ENCODE measurements at regions not wholly inside any gene's neighbourhood (a gene's known extent, or its start where the extent isn't known, plus 50 kb on each side); places are given as distances from the start of the nearest gene placed in this dataset.

DNA sequence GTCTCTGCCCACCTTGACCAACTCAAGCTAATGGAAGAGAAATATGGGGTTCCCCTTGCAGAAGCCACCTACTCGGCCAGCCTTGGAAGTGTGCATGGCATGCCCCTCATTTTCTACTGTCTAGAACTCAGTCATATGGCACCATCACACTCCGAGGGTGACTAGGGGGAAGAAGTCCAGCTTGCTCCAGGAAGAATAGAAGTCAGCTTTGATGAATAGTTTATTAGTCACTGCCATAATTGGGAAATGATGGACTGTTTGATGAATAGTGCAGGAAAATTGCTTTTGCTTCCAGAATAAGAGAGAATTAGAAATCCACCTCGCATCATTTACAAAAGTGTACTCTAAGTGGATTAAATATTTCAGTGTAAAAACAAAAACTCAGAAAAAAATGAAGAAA is 1030.6 kb downstream of the VRK1 start:
- DNase-seq (ENCODE audit: low spot score) (no peak), ATAC-seq (ENCODE audit: low read depth) (peak; percentile 97)
- no peaks in the 10 kb centered on the region for H3K4me1 ChIP-seq (ENCODE audit: insufficient read depth, poor library complexity, severe bottlenecking)

DNA sequence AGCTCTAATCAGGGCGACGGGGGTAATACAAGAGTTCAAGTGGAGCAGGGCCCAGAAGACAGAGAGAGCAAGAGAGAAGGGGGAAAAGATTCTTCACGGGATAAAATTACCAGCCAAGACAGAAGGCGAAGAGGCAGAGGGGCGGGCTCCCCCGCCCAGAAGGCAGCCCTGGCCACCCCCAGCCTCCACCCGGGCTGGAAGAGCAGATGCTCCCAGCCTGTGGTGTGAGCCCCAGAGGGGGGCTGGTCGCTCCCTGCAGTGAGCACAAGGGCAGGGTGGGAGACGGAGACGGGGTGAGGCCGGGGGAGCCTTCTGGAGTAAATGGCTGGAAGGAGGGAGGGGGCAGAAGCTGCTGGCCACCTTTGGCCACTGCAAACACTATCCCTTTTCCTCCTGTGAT is 1035.6 kb downstream of the VRK1 start:
- Histone ChIP-seq H3K4me3 (ENCODE audit: severe bottlenecking) (no peak overlapping the region), H3K36me3 (ENCODE audit: low read depth) (no peaks in the 10 kb centered on the region), H3K27ac (ENCODE audit: poor library complexity, severe bottlenecking) (no peak overlapping the region), H3K4me1 (ENCODE audit: insufficient read depth, poor library complexity, severe bottlenecking) (no peaks in the 10 kb centered on the region), H3K9me3 (ENCODE audit: severe bottlenecking) (no peaks in the 10 kb centered on the region), H3K27me3 (ENCODE audit: insufficient read depth, poor library complexity, severe bottlenecking) (no peaks in the 10 kb centered on the region)
- no peak for DNase-seq (ENCODE audit: low spot score)
- TF ChIP-seq, protein P1, sequence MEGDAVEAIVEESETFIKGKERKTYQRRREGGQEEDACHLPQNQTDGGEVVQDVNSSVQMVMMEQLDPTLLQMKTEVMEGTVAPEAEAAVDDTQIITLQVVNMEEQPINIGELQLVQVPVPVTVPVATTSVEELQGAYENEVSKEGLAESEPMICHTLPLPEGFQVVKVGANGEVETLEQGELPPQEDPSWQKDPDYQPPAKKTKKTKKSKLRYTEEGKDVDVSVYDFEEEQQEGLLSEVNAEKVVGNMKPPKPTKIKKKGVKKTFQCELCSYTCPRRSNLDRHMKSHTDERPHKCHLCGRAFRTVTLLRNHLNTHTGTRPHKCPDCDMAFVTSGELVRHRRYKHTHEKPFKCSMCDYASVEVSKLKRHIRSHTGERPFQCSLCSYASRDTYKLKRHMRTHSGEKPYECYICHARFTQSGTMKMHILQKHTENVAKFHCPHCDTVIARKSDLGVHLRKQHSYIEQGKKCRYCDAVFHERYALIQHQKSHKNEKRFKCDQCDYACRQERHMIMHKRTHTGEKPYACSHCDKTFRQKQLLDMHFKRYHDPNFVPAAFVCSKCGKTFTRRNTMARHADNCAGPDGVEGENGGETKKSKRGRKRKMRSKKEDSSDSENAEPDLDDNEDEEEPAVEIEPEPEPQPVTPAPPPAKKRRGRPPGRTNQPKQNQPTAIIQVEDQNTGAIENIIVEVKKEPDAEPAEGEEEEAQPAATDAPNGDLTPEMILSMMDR (IDR thresholded peaks at IDR 0.05; ENCODE audit: poor library complexity, severe bottlenecking): no peak
- no peak for ATAC-seq (ENCODE audit: low read depth)

More for the DNA sequence above, 1030.6 kb downstream of the VRK1 start:
- Histone ChIP-seq H3K27me3 (ENCODE audit: insufficient read depth, poor library complexity, severe bottlenecking) (no peaks in the 10 kb centered on the region), H3K36me3 (ENCODE audit: low read depth) (no peaks in the 10 kb centered on the region), H3K27ac (ENCODE audit: poor library complexity, severe bottlenecking) (no peak overlapping the region), H3K4me3 (ENCODE audit: severe bottlenecking) (no peak overlapping the region), H3K9me3 (ENCODE audit: severe bottlenecking) (no peaks in the 10 kb centered on the region)
- TF ChIP-seq, protein P1 (IDR thresholded peaks at IDR 0.05; ENCODE audit: poor library complexity, severe bottlenecking): no peak

DNA sequence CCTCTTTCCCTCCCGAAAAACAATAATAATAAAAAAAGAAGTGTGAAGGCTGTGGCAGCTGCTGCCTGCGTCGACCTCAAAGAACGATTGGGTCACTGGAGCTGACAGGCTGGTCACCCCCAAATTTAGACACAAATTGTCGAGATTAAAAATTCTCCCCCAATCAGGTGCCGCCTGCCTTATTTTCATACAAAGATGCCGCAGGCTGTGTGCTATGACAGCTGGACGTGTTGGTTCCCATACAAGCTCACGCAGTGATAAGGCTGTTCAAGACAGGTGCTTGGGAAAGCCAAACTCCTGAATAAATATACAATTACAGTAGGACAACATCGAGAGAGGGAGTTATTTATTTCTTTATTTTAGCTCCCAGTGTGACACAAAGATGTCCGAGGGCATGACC is 1041.8 kb downstream of the VRK1 start:
- H3K27me3 ChIP-seq (ENCODE audit: insufficient read depth, poor library complexity, severe bottlenecking): no peaks in the 10 kb centered on the region
- no peak overlapping the region for H3K4me3 ChIP-seq (ENCODE audit: severe bottlenecking)
- no peak overlapping the region for H3K27ac ChIP-seq (ENCODE audit: poor library complexity, severe bottlenecking)
- no peaks in the 10 kb centered on the region for H3K4me1 ChIP-seq (ENCODE audit: insufficient read depth, poor library complexity, severe bottlenecking)
- TF ChIP-seq, protein P1 (IDR thresholded peaks at IDR 0.05; ENCODE audit: poor library complexity, severe bottlenecking): no peak
- ATAC-seq (ENCODE audit: low read depth) (no peak), DNase-seq (ENCODE audit: low spot score) (no peak)
- H3K36me3 ChIP-seq (ENCODE audit: low read depth): no peaks in the 10 kb centered on the region
- no peaks in the 10 kb centered on the region for H3K9me3 ChIP-seq (ENCODE audit: severe bottlenecking)

DNA sequence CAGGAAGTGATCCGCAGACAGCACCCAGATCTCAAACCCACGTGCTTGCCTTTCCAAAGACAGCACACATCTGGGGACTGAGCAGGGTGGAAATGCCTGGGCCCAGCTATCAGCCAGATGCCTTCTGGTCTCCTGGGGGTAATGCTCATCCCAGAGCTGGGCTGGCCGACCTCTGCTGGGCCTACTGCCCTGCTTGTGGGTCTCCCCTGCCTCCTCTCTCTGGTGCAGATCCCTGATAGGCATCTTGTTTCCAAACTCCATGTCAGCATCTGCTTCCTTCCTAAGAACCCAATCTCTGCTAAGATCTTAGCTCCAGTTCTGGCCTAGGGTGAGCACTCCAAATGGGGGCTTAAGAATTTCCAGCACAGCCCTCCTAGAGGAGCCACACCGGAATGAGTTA is 1043.0 kb downstream of the VRK1 start:
- TF ChIP-seq, protein P1 (IDR thresholded peaks at IDR 0.05; ENCODE audit: poor library complexity, severe bottlenecking): no peak
- no peaks in the 10 kb centered on the region for H3K36me3 ChIP-seq (ENCODE audit: low read depth)
- no peak for ATAC-seq (ENCODE audit: low read depth)
- no peaks in the 10 kb centered on the region for H3K9me3 ChIP-seq (ENCODE audit: severe bottlenecking)
- no peak overlapping the region for H3K27ac ChIP-seq (ENCODE audit: poor library complexity, severe bottlenecking)
- H3K27me3 ChIP-seq (ENCODE audit: insufficient read depth, poor library complexity, severe bottlenecking): no peaks in the 10 kb centered on the region
- H3K4me3 ChIP-seq (ENCODE audit: severe bottlenecking): no peak overlapping the region
- no peak for DNase-seq (ENCODE audit: low spot score)
- H3K4me1 ChIP-seq (ENCODE audit: insufficient read depth, poor library complexity, severe bottlenecking): no peaks in the 10 kb centered on the region

DNA sequence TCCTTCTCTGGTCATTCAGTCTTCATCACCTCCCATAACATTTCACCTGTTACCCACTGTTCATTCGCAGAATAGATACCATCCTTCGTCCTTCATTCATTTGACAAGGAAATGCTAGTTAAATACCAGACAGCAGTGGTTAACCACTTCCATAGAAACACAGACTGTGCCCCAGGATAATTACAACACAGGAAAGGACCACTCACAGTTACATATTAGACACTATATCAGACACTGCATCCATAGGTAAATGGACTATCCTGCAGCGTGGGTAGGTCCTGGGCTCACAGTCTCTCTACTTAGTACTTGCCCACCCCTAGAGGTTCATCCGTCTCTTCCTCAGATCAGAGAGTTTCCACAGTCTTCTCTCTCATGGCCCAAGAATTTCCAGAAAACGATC is 1044.6 kb downstream of the VRK1 start:
- TF ChIP-seq, protein P1 (IDR thresholded peaks at IDR 0.05; ENCODE audit: poor library complexity, severe bottlenecking): no peak
- H3K9me3 ChIP-seq (ENCODE audit: severe bottlenecking): no peaks in the 10 kb centered on the region
- no peak overlapping the region for H3K27ac ChIP-seq (ENCODE audit: poor library complexity, severe bottlenecking)
- DNase-seq (ENCODE audit: low spot score) (no peak), ATAC-seq (ENCODE audit: low read depth) (no peak)
- H3K27me3 ChIP-seq (ENCODE audit: insufficient read depth, poor library complexity, severe bottlenecking): no peaks in the 10 kb centered on the region
- H3K4me1 ChIP-seq (ENCODE audit: insufficient read depth, poor library complexity, severe bottlenecking): no peaks in the 10 kb centered on the region
- H3K4me3 ChIP-seq (ENCODE audit: severe bottlenecking): no peak overlapping the region
- H3K36me3 ChIP-seq (ENCODE audit: low read depth): no peaks in the 10 kb centered on the region

Measured in RWPE2 (cell line).